ENCODE measurements at regions not wholly inside any gene's neighbourhood (a gene's known extent, or its start where the extent isn't known, plus 50 kb on each side); places are given as distances from the start of the nearest gene placed in this dataset.

GRCh38 chr6:14621518-14621917 is 503.9 kb downstream of the CD83 start:
- no peak for DNase-seq (ENCODE audit: low read depth)
- TF ChIP-seq CTCF (conservative IDR thresholded peaks at IDR 0.05; ENCODE audit: low read depth, low read length) = no peak
- H3K4me3 ChIP-seq (ENCODE audit: low read depth, low read length) = no peak overlapping the region

GRCh38 chr6:14622085-14622484 is 504.5 kb downstream of the CD83 start:
- no peak for TF ChIP-seq CTCF (conservative IDR thresholded peaks at IDR 0.05; ENCODE audit: low read depth, low read length)
- DNase-seq (ENCODE audit: low read depth) = no peak
- no peak overlapping the region for H3K4me3 ChIP-seq (ENCODE audit: low read depth, low read length)

DNA sequence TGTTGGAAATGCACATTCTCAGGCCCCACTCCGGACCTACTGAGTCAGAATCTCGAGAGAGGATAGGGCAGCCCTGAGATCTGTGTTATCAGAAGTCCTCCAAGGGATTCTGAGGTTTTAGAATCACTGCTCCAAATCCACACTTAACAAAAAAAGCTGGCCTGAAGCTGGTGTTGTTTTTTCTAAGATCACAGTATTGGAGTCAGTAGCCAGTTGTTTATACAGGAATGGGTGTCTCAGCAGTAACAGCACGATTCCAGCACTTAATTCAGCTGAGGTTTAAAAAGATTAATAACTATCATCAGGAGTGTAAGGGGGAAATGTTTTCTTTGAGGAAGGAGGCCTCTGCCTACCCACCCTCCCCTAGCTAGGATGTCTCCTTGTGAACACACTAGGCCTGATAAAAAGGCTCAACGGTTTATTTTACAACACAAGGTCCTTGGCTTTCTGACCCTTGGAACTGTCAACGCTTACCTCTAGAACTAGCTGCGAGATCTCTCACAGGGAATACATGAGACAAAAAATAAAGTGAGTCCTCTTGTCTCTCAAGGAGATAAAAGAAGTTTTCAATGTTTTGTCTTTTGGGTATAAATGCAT is 505.4 kb downstream of the CD83 start:
- no peak for TF ChIP-seq CTCF (conservative IDR thresholded peaks at IDR 0.05; ENCODE audit: low read depth, low read length)
- H3K4me3 ChIP-seq (ENCODE audit: low read depth, low read length) = no peak overlapping the region
- no peak for DNase-seq (ENCODE audit: low read depth)

- no peak for DNase-seq (ENCODE audit: low read depth)
- TF ChIP-seq CTCF (conservative IDR thresholded peaks at IDR 0.05; ENCODE audit: low read depth, low read length) = no peak
- no peak overlapping the region for H3K4me3 ChIP-seq (ENCODE audit: low read depth, low read length)
These were observed 507.8 kb downstream of the CD83 start for GRCh38 chr6:14625173-14625895.

DNA sequence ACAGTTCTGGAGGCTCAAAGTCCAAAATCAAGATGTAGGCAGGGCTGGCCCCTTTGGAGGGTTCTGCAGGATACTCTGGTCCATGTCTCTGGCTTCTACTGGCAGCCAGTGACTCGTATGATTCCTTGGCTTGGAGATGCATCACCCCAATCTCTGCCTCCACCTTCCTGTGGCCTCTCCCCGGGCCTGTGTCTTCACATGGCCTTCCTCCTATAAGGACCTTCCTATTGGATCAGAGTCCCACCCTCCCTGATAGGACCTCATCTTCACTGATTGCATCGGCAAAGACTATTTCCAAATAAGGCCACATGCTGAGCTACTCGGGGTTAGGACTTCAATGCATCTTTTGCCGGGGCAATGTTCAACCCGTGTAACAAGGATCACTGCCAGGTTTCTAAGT is 509.0 kb downstream of the CD83 start:
- TF ChIP-seq CTCF (conservative IDR thresholded peaks at IDR 0.05; ENCODE audit: low read depth, low read length) = no peak
- no peak for DNase-seq (ENCODE audit: low read depth)
- H3K4me3 ChIP-seq (ENCODE audit: low read depth, low read length) = no peak overlapping the region

GRCh38 chr6:14630016-14630415 is 512.4 kb downstream of the CD83 start:
- DNase-seq (ENCODE audit: low read depth) = no peak
- TF ChIP-seq CTCF (conservative IDR thresholded peaks at IDR 0.05; ENCODE audit: low read depth, low read length) = no peak
- H3K4me3 ChIP-seq (ENCODE audit: low read depth, low read length) = no peak overlapping the region

DNA sequence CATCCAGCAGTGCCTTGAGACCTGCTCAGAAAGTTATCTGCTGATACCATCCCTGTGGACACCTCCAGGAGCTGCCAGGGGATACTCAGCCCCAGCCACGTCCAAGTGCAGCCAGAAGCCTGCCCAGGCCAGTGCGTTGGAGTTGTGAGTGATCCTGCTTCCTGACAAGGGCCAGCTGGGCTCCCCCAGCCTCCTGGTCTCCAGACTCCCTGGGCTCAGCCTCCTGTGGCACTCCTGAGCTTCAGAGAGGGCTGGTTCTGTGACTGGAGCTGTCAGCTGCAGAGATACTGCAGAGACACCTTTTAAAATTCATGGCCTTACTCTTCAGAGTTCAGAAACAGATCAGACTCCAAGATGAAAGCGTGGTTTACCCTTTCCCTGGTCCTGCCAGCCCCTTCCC is 515.9 kb downstream of the CD83 start:
- no peak for DNase-seq (ENCODE audit: low read depth)
- H3K4me3 ChIP-seq (ENCODE audit: low read depth, low read length) = no peak overlapping the region
- TF ChIP-seq CTCF (conservative IDR thresholded peaks at IDR 0.05; ENCODE audit: low read depth, low read length) = no peak

All from epithelial cell of proximal tubule (primary cell).